ENCODE measurements at regions not wholly inside any gene's neighbourhood (a gene's known extent, or its start where the extent isn't known, plus 50 kb on each side); places are given as distances from the start of the nearest gene placed in this dataset.

- Mint-ChIP-seq H3K4me1 (no peaks in the 10 kb centered on the region), H3K27ac (no peak overlapping the region), H3K27me3 (no peaks in the 10 kb centered on the region), H3K36me3 (no peaks in the 10 kb centered on the region), H3K4me3 (no peak overlapping the region), H3K9me3 (peaks cover 6% of the 10 kb centered on the region)
- POLR2A ChIA-PET: no interaction called here
- DNase-seq: no peak
- ATAC-seq (ENCODE audit: low read depth): no peak
Measured at GRCh38 chr9:115923410-115923809, 230.2 kb upstream of the PAPPA start.

- POLR2A ChIA-PET: no interaction called here
- Mint-ChIP-seq H3K4me3 (no peak overlapping the region), H3K27ac (no peak overlapping the region), H3K9me3 (peaks cover 6% of the 10 kb centered on the region), H3K27me3 (no peaks in the 10 kb centered on the region), H3K36me3 (no peaks in the 10 kb centered on the region), H3K4me1 (no peaks in the 10 kb centered on the region)
- DNase-seq (no peak), ATAC-seq (ENCODE audit: low read depth) (no peak)
Measured at GRCh38 chr9:115923903-115924668, 229.5 kb upstream of the PAPPA start.

- POLR2A ChIA-PET: no interaction called here
- Mint-ChIP-seq H3K4me1 (no peaks in the 10 kb centered on the region), H3K27ac (no peak overlapping the region), H3K27me3 (no peaks in the 10 kb centered on the region), H3K4me3 (no peak overlapping the region), H3K36me3 (no peaks in the 10 kb centered on the region), H3K9me3 (peaks cover 6% of the 10 kb centered on the region)
- DNase-seq (no peak), ATAC-seq (ENCODE audit: low read depth) (no peak)
Measured at GRCh38 chr9:115924669-115924987, 229.0 kb upstream of the PAPPA start.

- Mint-ChIP-seq H3K27ac (no peak overlapping the region), H3K36me3 (no peaks in the 10 kb centered on the region), H3K4me1 (no peaks in the 10 kb centered on the region), H3K27me3 (no peaks in the 10 kb centered on the region), H3K4me3 (no peak overlapping the region), H3K9me3 (peaks cover 6% of the 10 kb centered on the region)
- POLR2A ChIA-PET: no interaction called here
- DNase-seq (no peak), ATAC-seq (ENCODE audit: low read depth) (no peak)
Measured at GRCh38 chr9:115925424-115925823, 228.2 kb upstream of the PAPPA start.

GRCh38 chr9:115930472-115930871 is 223.1 kb upstream of the PAPPA start:
- no peak overlapping the region for H3K27ac Mint-ChIP-seq
- DNase-seq: no peak
- peaks cover 4% of the 10 kb centered on the region for H3K9me3 Mint-ChIP-seq
- no peak for ATAC-seq (ENCODE audit: low read depth)
- no peaks in the 10 kb centered on the region for H3K4me1 Mint-ChIP-seq
- POLR2A ChIA-PET: no interaction called here
- H3K27me3 Mint-ChIP-seq: no peaks in the 10 kb centered on the region
- H3K36me3 Mint-ChIP-seq: no peaks in the 10 kb centered on the region
- no peak overlapping the region for H3K4me3 Mint-ChIP-seq

GRCh38 chr9:115938479-115938878 is 215.1 kb upstream of the PAPPA start:
- no peaks in the 10 kb centered on the region for H3K4me1 Mint-ChIP-seq
- no peaks in the 10 kb centered on the region for H3K9me3 Mint-ChIP-seq
- POLR2A ChIA-PET: no interaction called here
- no peak overlapping the region for H3K4me3 Mint-ChIP-seq
- DNase-seq: no peak
- H3K36me3 Mint-ChIP-seq: no peaks in the 10 kb centered on the region
- H3K27ac Mint-ChIP-seq: no peak overlapping the region
- ATAC-seq (ENCODE audit: low read depth): no peak
- H3K27me3 Mint-ChIP-seq: no peaks in the 10 kb centered on the region

GRCh38 chr9:115939065-115939765 is 214.4 kb upstream of the PAPPA start:
- Mint-ChIP-seq H3K27me3 (no peaks in the 10 kb centered on the region), H3K4me1 (no peaks in the 10 kb centered on the region), H3K36me3 (no peaks in the 10 kb centered on the region), H3K4me3 (no peak overlapping the region), H3K9me3 (no peaks in the 10 kb centered on the region), H3K27ac (no peak overlapping the region)
- no peak for DNase-seq
- POLR2A ChIA-PET: no interaction called here
- no peak for ATAC-seq (ENCODE audit: low read depth)

GRCh38 chr9:115941561-115942315 is 211.9 kb upstream of the PAPPA start:
- DNase-seq (no peak), ATAC-seq (ENCODE audit: low read depth) (no peak)
- Mint-ChIP-seq H3K27ac (no peak overlapping the region), H3K27me3 (no peaks in the 10 kb centered on the region), H3K9me3 (no peaks in the 10 kb centered on the region), H3K4me3 (no peak overlapping the region), H3K4me1 (no peaks in the 10 kb centered on the region), H3K36me3 (no peaks in the 10 kb centered on the region)
- POLR2A ChIA-PET: no interaction called here

GRCh38 chr9:115943431-115944165 is 210.0 kb upstream of the PAPPA start:
- POLR2A ChIA-PET: no interaction called here

GRCh38 chr9:115944166-115944948 is 209.2 kb upstream of the PAPPA start:
- DNase-seq (no peak), ATAC-seq (ENCODE audit: low read depth) (no peak)
- POLR2A ChIA-PET: no interaction called here
- Mint-ChIP-seq H3K4me3 (no peak overlapping the region), H3K4me1 (no peaks in the 10 kb centered on the region), H3K36me3 (no peaks in the 10 kb centered on the region), H3K9me3 (no peaks in the 10 kb centered on the region), H3K27ac (no peak overlapping the region), H3K27me3 (no peaks in the 10 kb centered on the region)

More at GRCh38 chr9:115943431-115944165, 210.0 kb upstream of the PAPPA start:
- DNase-seq (no peak), ATAC-seq (ENCODE audit: low read depth) (no peak)
- Mint-ChIP-seq H3K36me3 (no peaks in the 10 kb centered on the region), H3K27me3 (no peaks in the 10 kb centered on the region), H3K4me3 (no peak overlapping the region), H3K9me3 (no peaks in the 10 kb centered on the region), H3K27ac (no peak overlapping the region), H3K4me1 (no peaks in the 10 kb centered on the region)

- no peaks in the 10 kb centered on the region for H3K27me3 Mint-ChIP-seq
- POLR2A ChIA-PET: no interaction called here
- ATAC-seq (ENCODE audit: low read depth): no peak
Measured at GRCh38 chr9:115945009-115945431, 208.6 kb upstream of the PAPPA start.

GRCh38 chr9:115946530-115946929 is 207.1 kb upstream of the PAPPA start:
- POLR2A ChIA-PET: no interaction called here
- peaks cover 3% of the 10 kb centered on the region for H3K9me3 Mint-ChIP-seq
- DNase-seq: no peak
- no peaks in the 10 kb centered on the region for H3K36me3 Mint-ChIP-seq
- no peaks in the 10 kb centered on the region for H3K4me1 Mint-ChIP-seq
- H3K27ac Mint-ChIP-seq: no peak overlapping the region
- H3K27me3 Mint-ChIP-seq: no peaks in the 10 kb centered on the region
- ATAC-seq (ENCODE audit: low read depth): no peak
- H3K4me3 Mint-ChIP-seq: no peak overlapping the region

More at GRCh38 chr9:115945009-115945431, 208.6 kb upstream of the PAPPA start:
- no peaks in the 10 kb centered on the region for H3K36me3 Mint-ChIP-seq
- DNase-seq: no peak
- no peaks in the 10 kb centered on the region for H3K4me1 Mint-ChIP-seq
- H3K27ac Mint-ChIP-seq: no peak overlapping the region
- no peaks in the 10 kb centered on the region for H3K9me3 Mint-ChIP-seq
- H3K4me3 Mint-ChIP-seq: no peak overlapping the region

- POLR2A ChIA-PET: no interaction called here
- peaks cover 2% of the 10 kb centered on the region for H3K27me3 Mint-ChIP-seq
- no peaks in the 10 kb centered on the region for H3K36me3 Mint-ChIP-seq
- no peak for ATAC-seq (ENCODE audit: low read depth)
- no peaks in the 10 kb centered on the region for H3K4me1 Mint-ChIP-seq
- no peak overlapping the region for H3K4me3 Mint-ChIP-seq
- H3K9me3 Mint-ChIP-seq: peaks cover 3% of the 10 kb centered on the region
- H3K27ac Mint-ChIP-seq: no peak overlapping the region
- no peak for DNase-seq
Measured at GRCh38 chr9:115951977-115952376, 201.6 kb upstream of the PAPPA start.
